IMR-90 (cell line): ENCODE measurements at regions not wholly inside any gene's neighbourhood (a gene's known extent, or its start where the extent isn't known, plus 50 kb on each side); places are given as distances from the start of the nearest gene placed in this dataset.

Source experiments
- ATAC-seq: fragments of 200-7000 bp; cut with Tn5 transposase; 2 replicates; pipeline ENCODE4 v1.9.1; 2020; ENCODE audit warnings: low read depth, mild to moderate bottlenecking, moderate library complexity
- BruUV-seq: library from RNA; stranded (reverse); fragments of 400-500 nt; replicated peaks from 2 replicates; lab custom pipeline; 2021; lab: Mats Ljungman, UMichigan
- CTCF ChIA-PET: fragments of 300-600 bp; formaldehyde crosslinking; extraction: SDS; loops from one replicate; lab custom pipeline; 2021; ENCODE audit warnings: antibody characterized with exemption; lab: Yijun Ruan, JAX
- POLR2A ChIA-PET: fragments of 300-600 bp; sonication (Branson Sonifier 250); formaldehyde crosslinking; loops from one replicate; lab custom pipeline; 2022; ENCODE audit warnings: antibody characterized with exemption; ENCODE audit not compliant: unreplicated experiment; lab: Charles Lee
- DNase-seq: peaks from one replicate; pipeline ENCODE4 v3.0.0; 2013
- H2AFZ ChIP-seq: replicated peaks from 2 replicates; pipeline ENCODE3; 2013; ENCODE audit warnings: low read length, mild to moderate bottlenecking; ENCODE audit not compliant: poor library complexity
- H2AK5ac ChIP-seq: 2 replicates; pipeline ENCODE4 v1.6.1; 2013; ENCODE audit warnings: low read depth, low read length, inconsistent platforms
- H2AK9ac ChIP-seq: replicated peaks from 2 replicates; pipeline ENCODE3; 2013; ENCODE audit warnings: mild to moderate bottlenecking, low read depth, low read length, moderate library complexity; ENCODE audit not compliant: poor library complexity
- H2BK120ac ChIP-seq: 2 replicates; pipeline ENCODE4 v1.6.1; 2013; ENCODE audit warnings: low read depth, low read length, inconsistent platforms
- H2BK15ac ChIP-seq: 3 replicates; pipeline ENCODE4 v1.6.1; 2013; ENCODE audit warnings: low read depth, low read length, inconsistent platforms
- H2BK20ac ChIP-seq: 2 replicates; pipeline ENCODE4 v1.6.1; 2013; ENCODE audit warnings: low read depth, mild to moderate bottlenecking, inconsistent platforms, low read length, moderate library complexity
- H2BK5ac ChIP-seq: 2 replicates; pipeline ENCODE4 v1.6.1; 2013; ENCODE audit warnings: mild to moderate bottlenecking, low read depth, low read length, inconsistent platforms; ENCODE audit not compliant: poor library complexity, severe bottlenecking
- H3K14ac ChIP-seq: replicated peaks from 2 replicates; pipeline ENCODE4 v1.6.1; 2013; ENCODE audit warnings: low read depth, low read length, inconsistent platforms
- H3K18ac ChIP-seq: 2 replicates; pipeline ENCODE4 v1.6.1; 2013; ENCODE audit warnings: low read depth, low read length, control low read depth
- H3K23ac ChIP-seq: 2 replicates; pipeline ENCODE4 v1.6.1; 2013; ENCODE audit warnings: low read depth, low read length, inconsistent platforms
- H3K27ac ChIP-seq: 2 replicates; pipeline ENCODE4 v1.5.1; 2013; ENCODE audit warnings: mild to moderate bottlenecking, control low read depth, low read length; ENCODE audit not compliant: insufficient read depth
- H3K27me3 ChIP-seq: 2 replicates; pipeline ENCODE4 v1.6.1; 2013; ENCODE audit warnings: low read length; ENCODE audit not compliant: control insufficient read depth, insufficient read depth
- H3K36me3 ChIP-seq: 2 replicates; pipeline ENCODE4 v1.6.1; 2013; ENCODE audit warnings: low read length, mixed read lengths; ENCODE audit not compliant: control insufficient read depth, insufficient read depth
- H3K4ac ChIP-seq: 2 replicates; pipeline ENCODE4 v1.6.1; 2013; ENCODE audit warnings: low read depth, low read length, inconsistent platforms
- H3K4me1 ChIP-seq: 2 replicates; pipeline ENCODE4 v1.6.1; 2013; ENCODE audit warnings: low read length, mixed read lengths; ENCODE audit not compliant: control insufficient read depth, insufficient read depth
- H3K4me2 ChIP-seq: 2 replicates; pipeline ENCODE4 v1.6.1; 2013; ENCODE audit warnings: low read depth, mild to moderate bottlenecking, control low read depth, low read length, moderate library complexity
- H3K4me3 ChIP-seq: 2 replicates; pipeline ENCODE4 v1.5.1; 2013; ENCODE audit warnings: low read depth, mild to moderate bottlenecking, control low read depth, low read length, moderate library complexity; ENCODE audit not compliant: insufficient read depth
- H3K56ac ChIP-seq: 2 replicates; pipeline ENCODE4 v1.6.1; 2013; ENCODE audit warnings: low read length, inconsistent platforms; ENCODE audit not compliant: insufficient read depth; ENCODE audit errors: extremely low read depth
- H3K79me1 ChIP-seq, 2 experiments: 2 replicates each; pipeline ENCODE4 v1.6.1; 2013; ENCODE audit warnings: low read length in 2 of 2, inconsistent platforms in 1 of 2, low read depth in 1 of 2
- H3K9ac ChIP-seq: 2 replicates; pipeline ENCODE4 v1.6.1; 2013; ENCODE audit warnings: low read depth, low read length, control low read depth
- H3K9me1 ChIP-seq: 2 replicates; pipeline ENCODE4 v1.6.1; 2013; ENCODE audit warnings: low read length, inconsistent platforms; ENCODE audit not compliant: insufficient read depth
- H3K9me3 ChIP-seq: 2 replicates; pipeline ENCODE4 v1.6.1; 2013; ENCODE audit warnings: low read length; ENCODE audit not compliant: control insufficient read depth, insufficient read depth
- H4K20me1 ChIP-seq: 2 replicates; pipeline ENCODE4 v1.6.1; 2013; ENCODE audit warnings: low read length, inconsistent platforms; ENCODE audit not compliant: insufficient read depth
- H4K5ac ChIP-seq: 2 replicates; pipeline ENCODE4 v1.6.1; 2013; ENCODE audit warnings: mild to moderate bottlenecking, low read depth, low read length, control low read depth
- H4K8ac ChIP-seq, 2 experiments: 2 replicates each; pipeline ENCODE4 v1.6.1; 2013; ENCODE audit warnings: low read depth in 2 of 2, low read length in 2 of 2, control low read depth in 1 of 2, inconsistent platforms in 1 of 2
- H4K91ac ChIP-seq: 2 replicates; pipeline ENCODE4 v1.6.1; 2013; ENCODE audit warnings: low read depth, low read length, inconsistent platforms; ENCODE audit not compliant: insufficient read depth
- BHLHE40 ChIP-seq: fragments of 150-350 bp; IDR thresholded peaks from 2 replicates; pipeline ENCODE4 v1.6.1; 2016; ENCODE audit warnings: mild to moderate bottlenecking, low read depth, low read length
- CEBPB ChIP-seq: IDR thresholded peaks from 2 replicates; pipeline ENCODE4 v1.6.1; 2012; ENCODE audit warnings: low read depth, low read length, improper control_type of control experiment
- MAFK ChIP-seq: IDR thresholded peaks from 2 replicates; pipeline ENCODE4 v1.6.1; 2012; ENCODE audit warnings: low read depth, low read length, improper control_type of control experiment
- MAZ ChIP-seq: IDR thresholded peaks from 2 replicates; pipeline ENCODE4 v1.6.1; 2012; ENCODE audit warnings: low read depth, mild to moderate bottlenecking, low read length, improper control_type of control experiment, moderate library complexity, borderline replicate concordance
- MXI1 ChIP-seq: IDR thresholded peaks from 2 replicates; pipeline ENCODE4 v1.6.1; 2012; ENCODE audit warnings: low read depth, mild to moderate bottlenecking, low read length, moderate library complexity, borderline replicate concordance
- RAD21 ChIP-seq: IDR thresholded peaks from 2 replicates; pipeline ENCODE4 v1.6.1; 2012; ENCODE audit warnings: low read length, improper control_type of control experiment
- RFX5 ChIP-seq: IDR thresholded peaks from 2 replicates; pipeline ENCODE4 v1.8.0; 2012; ENCODE audit warnings: low read depth, mild to moderate bottlenecking, low read length, moderate library complexity
- SMC3 ChIP-seq: fragments of 150-350 bp; IDR thresholded peaks from 2 replicates; pipeline ENCODE4 v1.6.1; 2016; ENCODE audit warnings: low read depth, mild to moderate bottlenecking, antibody characterized with exemption, low read length, moderate library complexity
- whole genome bisulfite sequencing, 2 experiments: methylation state at CpG; one replicate each; pipeline versions ENCODE4 v1.1.5 to v1.1.7; 2013; ENCODE audit warnings: missing lambda C conversion rate in 2 of 2; ENCODE audit not compliant: insufficient read length in 1 of 2; ENCODE audit errors: extremely low coverage in 2 of 2; 5-methylcytosine and 5-hydroxymethylcytosine counted together
- dilution Hi-C: fragments of 300-500 bp; cut with HindIII; formaldehyde crosslinking; loops from one replicate; pipeline ENCODE4 v1.14.3; 2018; ENCODE audit warnings: low sequenced_read_pairs; ENCODE audit not compliant: unreplicated experiment
- in situ Hi-C: fragments of 300-500 bp; cut with MboI; formaldehyde crosslinking; loops from 3 replicates; pipeline ENCODE4 v1.14.3; 2019; ENCODE audit warnings: low sequenced_read_pairs, inconsistent platforms, mixed read lengths
- intact Hi-C: fragments of 100-400 bp; cut with micrococcal nuclease; formaldehyde crosslinking; loops from 2 replicates; pipeline ENCODE4 v1.10.0; 2022
- TF ChIP-seq, protein P1 (sequence below): fragments of 150-350 bp; IDR thresholded peaks from 2 replicates; pipeline ENCODE4 v1.6.1; 2017; ENCODE audit warnings: mild to moderate bottlenecking, antibody characterized with exemption, low read length, low read depth

DNA sequence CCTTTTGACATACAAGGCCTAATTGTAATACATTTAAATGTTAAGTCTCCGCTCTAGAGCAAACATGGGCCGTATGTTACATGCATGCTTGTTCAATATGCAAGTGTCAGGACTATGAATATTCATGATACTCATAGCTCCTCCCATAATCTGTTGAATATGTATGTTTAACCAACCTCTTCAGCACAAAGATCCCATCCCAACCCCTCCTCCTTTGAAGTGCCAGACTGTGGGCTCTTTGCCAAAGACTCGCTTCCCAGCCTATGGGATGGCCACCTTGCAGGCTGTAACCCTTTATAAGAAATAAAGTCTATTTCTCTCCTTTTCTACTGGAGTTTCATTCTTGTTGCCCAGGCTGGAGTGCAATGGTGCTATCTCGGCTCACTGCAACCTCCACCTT lies 156.2 kb downstream of the ABCC12 start:
- intact Hi-C loops, result no loop called here
- CTCF ChIA-PET, result no interaction called here
- no TSS peak for BruUV-seq
- in situ Hi-C loops, result no loop called here
- Histone ChIP-seq H3K27me3 (peaks cover 2% of the 10 kb centered on the region; the same call in 1 of the 2 replicates), H2AK9ac (no peak overlapping the region), H4K20me1 (no peaks in the 10 kb centered on the region), H4K91ac (no peak overlapping the region), H3K9me1 (no peaks in the 10 kb centered on the region), H3K4ac (no peak overlapping the region), H3K9ac (no peak overlapping the region), H4K5ac (no peak overlapping the region), H3K23ac (no peak overlapping the region), H3K79me1 (no peaks in the 10 kb centered on the region), H3K4me3 (no peak overlapping the region), H3K56ac (no peak overlapping the region), H3K4me2 (no peak overlapping the region), H3K14ac (no peak overlapping the region), H3K36me3 (no peaks in the 10 kb centered on the region), H3K9me3 (no peaks in the 10 kb centered on the region), H4K8ac (no peak overlapping the region), H2AFZ (no peak overlapping the region), H3K18ac (no peak overlapping the region), H2BK20ac (no peak overlapping the region), H3K4me1 (no peaks in the 10 kb centered on the region), H2BK5ac (no peak overlapping the region), H3K27ac (no peak overlapping the region), H2BK15ac (no peak overlapping the region), H2BK120ac (no peak overlapping the region), H2AK5ac (no peak overlapping the region)
- WGBS, 2 experiments, result 60% methylated on average over 1 of the region's 4 CpGs; no CpG with 5 or more reads in 1 of the 2 experiments
- dilution Hi-C loops, result no loop called here
- POLR2A ChIA-PET, result no interaction called here
- TF ChIP-seq CEBPB, result no peak
- TF ChIP-seq RAD21, result no peak
- TF ChIP-seq MAZ, result no peak
- TF ChIP-seq MXI1, result no peak
- TF ChIP-seq MAFK, result no peak
- no peak for TF ChIP-seq SMC3
- TF ChIP-seq RFX5, result no peak
- TF ChIP-seq BHLHE40, result no peak
- TF ChIP-seq, protein P1, sequence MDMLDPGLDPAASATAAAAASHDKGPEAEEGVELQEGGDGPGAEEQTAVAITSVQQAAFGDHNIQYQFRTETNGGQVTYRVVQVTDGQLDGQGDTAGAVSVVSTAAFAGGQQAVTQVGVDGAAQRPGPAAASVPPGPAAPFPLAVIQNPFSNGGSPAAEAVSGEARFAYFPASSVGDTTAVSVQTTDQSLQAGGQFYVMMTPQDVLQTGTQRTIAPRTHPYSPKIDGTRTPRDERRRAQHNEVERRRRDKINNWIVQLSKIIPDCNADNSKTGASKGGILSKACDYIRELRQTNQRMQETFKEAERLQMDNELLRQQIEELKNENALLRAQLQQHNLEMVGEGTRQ, result no peak
- no peak for ATAC-seq
- DNase-seq, result no peak
